ENCODE measurements at regions not wholly inside any gene's neighbourhood (a gene's known extent, or its start where the extent isn't known, plus 50 kb on each side); places are given as distances from the start of the nearest gene placed in this dataset.

DNA sequence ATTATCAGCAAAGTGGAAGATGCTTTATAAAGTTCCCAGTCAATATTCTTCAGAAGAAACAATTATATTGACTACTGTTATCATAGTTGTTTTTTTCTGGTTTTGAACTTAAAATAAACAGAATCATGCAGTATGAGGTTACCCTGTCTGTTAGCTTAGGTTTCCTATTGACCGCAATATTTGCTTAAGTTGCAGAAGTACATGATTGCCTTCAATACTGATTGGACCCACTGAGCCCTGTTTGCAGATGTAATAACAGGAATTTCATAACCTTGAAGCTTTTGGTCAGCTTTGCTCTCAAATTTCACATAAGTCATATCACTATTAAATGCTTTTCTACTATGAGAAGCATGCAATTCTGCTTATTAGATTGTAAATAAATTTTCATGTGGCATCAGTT lies 229.1 kb upstream of the FSTL5 start:
- Histone ChIP-seq H3K23ac (ENCODE audit: insufficient read length) (no peak overlapping the region), H2BK15ac (ENCODE audit: low read length) (no peak overlapping the region), H4K5ac (ENCODE audit: insufficient read length, low read depth, low read length) (no peak overlapping the region), H2AFZ (ENCODE audit: low read length) (no peak overlapping the region), H2BK12ac (ENCODE audit: low read depth, low read length) (no peak overlapping the region), H4K8ac (ENCODE audit: extremely low read depth, insufficient read depth, low read length) (no peak overlapping the region), H3K9ac (replicated peaks in 1 of 4; ENCODE audit: extremely low read depth in 1 of 4, low read depth in 3 of 4, low read length in 3 of 4) (no peak overlapping the region), H2BK20ac (ENCODE audit: low read length) (no peak overlapping the region), H4K91ac (replicated peaks; ENCODE audit: insufficient read length, low read length) (no peak overlapping the region), H3K4me1 (replicated peaks in 1 of 4; ENCODE audit: control insufficient read depth in 3 of 4, insufficient read depth in 4 of 4, low read length in 3 of 4) (no peaks in the 10 kb centered on the region), H3K36me3 (ENCODE audit: control insufficient read depth in 2 of 4, insufficient read depth in 4 of 4, low read length in 3 of 4) (no peaks in the 10 kb centered on the region), H3K79me2 (ENCODE audit: control insufficient read depth in 1 of 2, insufficient read depth in 2 of 2, low read length in 2 of 2) (no peaks in the 10 kb centered on the region), H3K4me3 (ENCODE audit: extremely low read depth in 1 of 4, insufficient read depth in 2 of 4, low read depth in 3 of 4, low read length in 4 of 4) (no peak overlapping the region), H3K27me3 (replicated peaks in 1 of 4; ENCODE audit: control insufficient read depth in 3 of 4, extremely low read depth in 1 of 4, insufficient read depth in 3 of 4, low read length in 3 of 4) (no peaks in the 10 kb centered on the region), H3K9me3 (ENCODE audit: insufficient read depth in 2 of 2, low read depth in 1 of 2, low read length in 1 of 2) (no peaks in the 10 kb centered on the region), H3K4ac (replicated peaks; ENCODE audit: insufficient read length, low read depth, low read length) (no peak overlapping the region), H4K20me1 (replicated peaks in 1 of 2; ENCODE audit: control insufficient read depth in 1 of 2, insufficient read depth in 2 of 2, low read length in 2 of 2) (no peaks in the 10 kb centered on the region), H3K14ac (ENCODE audit: insufficient read length) (no peak overlapping the region), H3K27ac (ENCODE audit: low read depth, low read length) (no peak overlapping the region), H3K79me1 (ENCODE audit: low read depth, low read length) (no peaks in the 10 kb centered on the region), H3K18ac (ENCODE audit: extremely low read depth, low read length) (no peak overlapping the region), H3K23me2 (ENCODE audit: low read depth, low read length) (no peaks in the 10 kb centered on the region), H3K56ac (replicated peaks; ENCODE audit: insufficient read length, low read depth, low read length) (no peak overlapping the region), H2AK5ac (ENCODE audit: low read depth, low read length) (no peak overlapping the region), H2BK5ac (ENCODE audit: low read depth, low read length) (no peak overlapping the region), H3K4me2 (ENCODE audit: insufficient read depth in 1 of 2, low read depth in 2 of 2, low read length in 2 of 2) (no peak overlapping the region), H2BK120ac (replicated peaks; ENCODE audit: low read depth, low read length) (no peak overlapping the region)
- no peak for FAIRE-seq
- 100% methylated on average over 1 of the region's 1 CpG; no CpG with 5 or more reads in 1 of the 2 experiments for WGBS, 2 experiments (ENCODE audit: extremely low coverage in 1 of 2, insufficient coverage in 1 of 2, insufficient read length in 1 of 2, insufficient replicate concordance in 2 of 2, low coverage in 1 of 2, low lambda C conversion rate in 2 of 2, missing lambda C conversion rate in 1 of 2)
- ChIA-PET CTCF (ENCODE audit: partially characterized antibody) (no interaction called here), POLR2A (ENCODE audit: partially characterized antibody) (no interaction called here)
- DNase-seq (ENCODE audit: low read depth in 1 of 2, low spot score in 2 of 2), result no peak
- TF ChIP-seq, protein P1, sequence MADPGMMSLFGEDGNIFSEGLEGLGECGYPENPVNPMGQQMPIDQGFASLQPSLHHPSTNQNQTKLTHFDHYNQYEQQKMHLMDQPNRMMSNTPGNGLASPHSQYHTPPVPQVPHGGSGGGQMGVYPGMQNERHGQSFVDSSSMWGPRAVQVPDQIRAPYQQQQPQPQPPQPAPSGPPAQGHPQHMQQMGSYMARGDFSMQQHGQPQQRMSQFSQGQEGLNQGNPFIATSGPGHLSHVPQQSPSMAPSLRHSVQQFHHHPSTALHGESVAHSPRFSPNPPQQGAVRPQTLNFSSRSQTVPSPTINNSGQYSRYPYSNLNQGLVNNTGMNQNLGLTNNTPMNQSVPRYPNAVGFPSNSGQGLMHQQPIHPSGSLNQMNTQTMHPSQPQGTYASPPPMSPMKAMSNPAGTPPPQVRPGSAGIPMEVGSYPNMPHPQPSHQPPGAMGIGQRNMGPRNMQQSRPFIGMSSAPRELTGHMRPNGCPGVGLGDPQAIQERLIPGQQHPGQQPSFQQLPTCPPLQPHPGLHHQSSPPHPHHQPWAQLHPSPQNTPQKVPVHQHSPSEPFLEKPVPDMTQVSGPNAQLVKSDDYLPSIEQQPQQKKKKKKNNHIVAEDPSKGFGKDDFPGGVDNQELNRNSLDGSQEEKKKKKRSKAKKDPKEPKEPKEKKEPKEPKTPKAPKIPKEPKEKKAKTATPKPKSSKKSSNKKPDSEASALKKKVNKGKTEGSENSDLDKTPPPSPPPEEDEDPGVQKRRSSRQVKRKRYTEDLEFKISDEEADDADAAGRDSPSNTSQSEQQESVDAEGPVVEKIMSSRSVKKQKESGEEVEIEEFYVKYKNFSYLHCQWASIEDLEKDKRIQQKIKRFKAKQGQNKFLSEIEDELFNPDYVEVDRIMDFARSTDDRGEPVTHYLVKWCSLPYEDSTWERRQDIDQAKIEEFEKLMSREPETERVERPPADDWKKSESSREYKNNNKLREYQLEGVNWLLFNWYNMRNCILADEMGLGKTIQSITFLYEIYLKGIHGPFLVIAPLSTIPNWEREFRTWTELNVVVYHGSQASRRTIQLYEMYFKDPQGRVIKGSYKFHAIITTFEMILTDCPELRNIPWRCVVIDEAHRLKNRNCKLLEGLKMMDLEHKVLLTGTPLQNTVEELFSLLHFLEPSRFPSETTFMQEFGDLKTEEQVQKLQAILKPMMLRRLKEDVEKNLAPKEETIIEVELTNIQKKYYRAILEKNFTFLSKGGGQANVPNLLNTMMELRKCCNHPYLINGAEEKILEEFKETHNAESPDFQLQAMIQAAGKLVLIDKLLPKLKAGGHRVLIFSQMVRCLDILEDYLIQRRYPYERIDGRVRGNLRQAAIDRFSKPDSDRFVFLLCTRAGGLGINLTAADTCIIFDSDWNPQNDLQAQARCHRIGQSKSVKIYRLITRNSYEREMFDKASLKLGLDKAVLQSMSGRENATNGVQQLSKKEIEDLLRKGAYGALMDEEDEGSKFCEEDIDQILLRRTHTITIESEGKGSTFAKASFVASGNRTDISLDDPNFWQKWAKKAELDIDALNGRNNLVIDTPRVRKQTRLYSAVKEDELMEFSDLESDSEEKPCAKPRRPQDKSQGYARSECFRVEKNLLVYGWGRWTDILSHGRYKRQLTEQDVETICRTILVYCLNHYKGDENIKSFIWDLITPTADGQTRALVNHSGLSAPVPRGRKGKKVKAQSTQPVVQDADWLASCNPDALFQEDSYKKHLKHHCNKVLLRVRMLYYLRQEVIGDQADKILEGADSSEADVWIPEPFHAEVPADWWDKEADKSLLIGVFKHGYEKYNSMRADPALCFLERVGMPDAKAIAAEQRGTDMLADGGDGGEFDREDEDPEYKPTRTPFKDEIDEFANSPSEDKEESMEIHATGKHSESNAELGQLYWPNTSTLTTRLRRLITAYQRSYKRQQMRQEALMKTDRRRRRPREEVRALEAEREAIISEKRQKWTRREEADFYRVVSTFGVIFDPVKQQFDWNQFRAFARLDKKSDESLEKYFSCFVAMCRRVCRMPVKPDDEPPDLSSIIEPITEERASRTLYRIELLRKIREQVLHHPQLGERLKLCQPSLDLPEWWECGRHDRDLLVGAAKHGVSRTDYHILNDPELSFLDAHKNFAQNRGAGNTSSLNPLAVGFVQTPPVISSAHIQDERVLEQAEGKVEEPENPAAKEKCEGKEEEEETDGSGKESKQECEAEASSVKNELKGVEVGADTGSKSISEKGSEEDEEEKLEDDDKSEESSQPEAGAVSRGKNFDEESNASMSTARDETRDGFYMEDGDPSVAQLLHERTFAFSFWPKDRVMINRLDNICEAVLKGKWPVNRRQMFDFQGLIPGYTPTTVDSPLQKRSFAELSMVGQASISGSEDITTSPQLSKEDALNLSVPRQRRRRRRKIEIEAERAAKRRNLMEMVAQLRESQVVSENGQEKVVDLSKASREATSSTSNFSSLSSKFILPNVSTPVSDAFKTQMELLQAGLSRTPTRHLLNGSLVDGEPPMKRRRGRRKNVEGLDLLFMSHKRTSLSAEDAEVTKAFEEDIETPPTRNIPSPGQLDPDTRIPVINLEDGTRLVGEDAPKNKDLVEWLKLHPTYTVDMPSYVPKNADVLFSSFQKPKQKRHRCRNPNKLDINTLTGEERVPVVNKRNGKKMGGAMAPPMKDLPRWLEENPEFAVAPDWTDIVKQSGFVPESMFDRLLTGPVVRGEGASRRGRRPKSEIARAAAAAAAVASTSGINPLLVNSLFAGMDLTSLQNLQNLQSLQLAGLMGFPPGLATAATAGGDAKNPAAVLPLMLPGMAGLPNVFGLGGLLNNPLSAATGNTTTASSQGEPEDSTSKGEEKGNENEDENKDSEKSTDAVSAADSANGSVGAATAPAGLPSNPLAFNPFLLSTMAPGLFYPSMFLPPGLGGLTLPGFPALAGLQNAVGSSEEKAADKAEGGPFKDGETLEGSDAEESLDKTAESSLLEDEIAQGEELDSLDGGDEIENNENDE (IDR thresholded peaks at IDR 0.05; ENCODE audit: insufficient replicate concordance, low read length), result no peak

All from H1 (cell line).